Adrenal gland (tissue), 9 donors: ENCODE measurements at regions not wholly inside any gene's neighbourhood (a gene's known extent, or its start where the extent isn't known, plus 50 kb on each side); places are given as distances from the start of the nearest gene placed in this dataset.
"Not testable (repeated sequence)": the region's sequence is repeated elsewhere in the genome, so short reads cannot be mapped to it uniquely, and the experiment has no call there.

Source experiments
- DNase-seq, 7 donors: peaks; one replicate each; pipeline ENCODE4 v3.0.0-alpha.2; 2019 to 2020
- H3K27ac ChIP-seq, 5 donors: fragments of 200-600 bp; sonication (generic) in 4 of 5; 1 replicate in 3 of 5; 2 replicates in 2 of 5; pipeline versions ENCODE4 v1.5.1 to v1.8.0; 2016 to 2020; ENCODE audit warnings: mild to moderate bottlenecking in 1 of 5
- H3K27me3 ChIP-seq: fragments of 200-600 bp; 2 replicates; pipeline ENCODE4 v1.8.0; 2021
- H3K36me3 ChIP-seq, 2 donors: fragments of 200-600 bp; replicated peaks in 1 of 2; 1 replicate in 1 of 2; 2 replicates in 1 of 2; pipeline versions ENCODE4 v1.5.1 to v1.8.0; 2018 to 2022
- H3K4me1 ChIP-seq, 2 donors: fragments of 200-600 bp; replicated peaks in 1 of 2; 1 replicate in 1 of 2; 2 replicates in 1 of 2; pipeline versions ENCODE4 v1.5.1 to v1.8.0; 2018 to 2021
- H3K4me3 ChIP-seq, 4 donors: fragments of 200-600 bp; sonication (generic) in 3 of 4; one replicate each; pipeline ENCODE4 v1.5.1; 2016 to 2018
- H3K9me3 ChIP-seq, 3 donors: fragments of 200-600 bp; sonication (generic) in 1 of 3; replicated peaks in 1 of 3; 1 replicate in 2 of 3; 2 replicates in 1 of 3; pipeline versions ENCODE4 v1.5.1 to v1.8.0; 2016 to 2021
- CTCF ChIP-seq, 6 experiments: fragments of 450-650 bp in 4 of 6; fragments of 200-600 bp in 2 of 6; sonication (generic) in 1 of 6; IDR thresholded peaks; 1 replicate in 5 of 6; 2 replicates in 1 of 6; pipeline versions ENCODE4 v1.5.1 to v1.8.0; 2016 to 2021; ENCODE audit warnings: antibody characterized with exemption in 6 of 6, mild to moderate bottlenecking in 2 of 6, moderate library complexity in 1 of 6
- POLR2A ChIP-seq, 2 donors: fragments of 450-650 bp; IDR thresholded peaks; one replicate each; pipeline ENCODE4 v1.6.1; 2017; ENCODE audit warnings: antibody characterized with exemption in 2 of 2, mild to moderate bottlenecking in 2 of 2, moderate library complexity in 1 of 2
- WGBS, 4 donors: extraction: QIAGEN DNeasy Blood & Tissue Kit in 2 of 4; methylation state at CpG; one replicate each; pipeline versions ENCODE4 v1.1.5 to v1.1.7; 2013 to 2017; 5-methylcytosine and 5-hydroxymethylcytosine counted together
- intact Hi-C, 2 donors: fragments of 100-400 bp; cut with DNase I; formaldehyde crosslinking; loops; one replicate each; pipeline versions ENCODE4 v1.14.1 to v1.15.0; 2022 to 2023
- donor health status: healthy with polysubstance abuse.
- donor health status: Bipolar disorder and iron deficiency.
- donor health status: DM: yes; HTN: yes; CAD: no.
- donor health status: DM: no; HTN: no; CAD: no.
- donor health status: DM: no; HTN: no; CAD: no.

GRCh38 chr14:25820368-25820767 is 770.4 kb upstream of the STXBP6 start:
- TF ChIP-seq CTCF (IDR thresholded peaks at IDR 0.05): no peak
- no peak for TF ChIP-seq POLR2A (IDR thresholded peaks at IDR 0.05)
- no peak overlapping the region for H3K27ac ChIP-seq
- H3K4me3 ChIP-seq: no peak overlapping the region
- no peaks in the 10 kb centered on the region for H3K9me3 ChIP-seq
- H3K27me3 ChIP-seq: no peaks in the 10 kb centered on the region
- no peaks in the 10 kb centered on the region for H3K4me1 ChIP-seq
- intact Hi-C loops: no loop called here
- WGBS, 4 donors: 80 to 100% (median 83%) methylated on average over 1 of the region's 1 CpG
- DNase-seq: no peak
- H3K36me3 ChIP-seq: no peaks in the 10 kb centered on the region

GRCh38 chr14:25814622-25815021 is 764.7 kb upstream of the STXBP6 start:
- H3K4me3 ChIP-seq, H3K27me3 ChIP-seq, H3K9me3 ChIP-seq, H3K36me3 ChIP-seq, H3K4me1 ChIP-seq, H3K27ac ChIP-seq, DNase-seq, intact Hi-C loops: not testable (repeated sequence)
- 60 to 75% (median 72%) methylated on average over 3 of the region's 3 CpGs for WGBS, 4 donors

GRCh38 chr14:25803386-25804018 is 753.6 kb upstream of the STXBP6 start:
- Histone ChIP-seq H3K36me3 (no peaks in the 10 kb centered on the region), H3K9me3 (no peaks in the 10 kb centered on the region), H3K27me3 (no peaks in the 10 kb centered on the region), H3K4me3 (no peak overlapping the region), H3K4me1 (no peaks in the 10 kb centered on the region), H3K27ac (no peak overlapping the region)
- intact Hi-C loops: no loop called here
- no peak for DNase-seq
- no peak for TF ChIP-seq CTCF (IDR thresholded peaks at IDR 0.05)
- no peak for TF ChIP-seq POLR2A (IDR thresholded peaks at IDR 0.05)
- 67 to 72% (median 68%) methylated on average over 2 of the region's 2 CpGs for WGBS, 4 donors

GRCh38 chr14:25800841-25801240 is 750.9 kb upstream of the STXBP6 start:
- no peak overlapping the region for H3K4me3 ChIP-seq
- H3K27me3 ChIP-seq: no peaks in the 10 kb centered on the region
- no peaks in the 10 kb centered on the region for H3K9me3 ChIP-seq
- intact Hi-C loops: no loop called here
- no peak for DNase-seq
- H3K27ac ChIP-seq: no peak overlapping the region
- H3K36me3 ChIP-seq: no peaks in the 10 kb centered on the region
- TF ChIP-seq POLR2A (IDR thresholded peaks at IDR 0.05): no peak
- no peak for TF ChIP-seq CTCF (IDR thresholded peaks at IDR 0.05)
- 82 to 86% (median 84%) methylated on average over 3 of the region's 3 CpGs for WGBS, 4 donors
- no peaks in the 10 kb centered on the region for H3K4me1 ChIP-seq

GRCh38 chr14:25788252-25788651 is 738.3 kb upstream of the STXBP6 start:
- Histone ChIP-seq H3K9me3 (no peaks in the 10 kb centered on the region), H3K4me3 (no peak overlapping the region), H3K27ac (no peak overlapping the region), H3K4me1 (no peaks in the 10 kb centered on the region), H3K27me3 (no peaks in the 10 kb centered on the region), H3K36me3 (no peaks in the 10 kb centered on the region)
- no peak for DNase-seq
- TF ChIP-seq CTCF (IDR thresholded peaks at IDR 0.05) (no peak), POLR2A (IDR thresholded peaks at IDR 0.05) (no peak)
- intact Hi-C loops: no loop called here
- 69 to 84% (median 78%) methylated on average over 1 of the region's 1 CpG for WGBS, 4 donors
